ENCODE measurements at regions not wholly inside any gene's neighbourhood (a gene's known extent, or its start where the extent isn't known, plus 50 kb on each side); places are given as distances from the start of the nearest gene placed in this dataset.

DNA sequence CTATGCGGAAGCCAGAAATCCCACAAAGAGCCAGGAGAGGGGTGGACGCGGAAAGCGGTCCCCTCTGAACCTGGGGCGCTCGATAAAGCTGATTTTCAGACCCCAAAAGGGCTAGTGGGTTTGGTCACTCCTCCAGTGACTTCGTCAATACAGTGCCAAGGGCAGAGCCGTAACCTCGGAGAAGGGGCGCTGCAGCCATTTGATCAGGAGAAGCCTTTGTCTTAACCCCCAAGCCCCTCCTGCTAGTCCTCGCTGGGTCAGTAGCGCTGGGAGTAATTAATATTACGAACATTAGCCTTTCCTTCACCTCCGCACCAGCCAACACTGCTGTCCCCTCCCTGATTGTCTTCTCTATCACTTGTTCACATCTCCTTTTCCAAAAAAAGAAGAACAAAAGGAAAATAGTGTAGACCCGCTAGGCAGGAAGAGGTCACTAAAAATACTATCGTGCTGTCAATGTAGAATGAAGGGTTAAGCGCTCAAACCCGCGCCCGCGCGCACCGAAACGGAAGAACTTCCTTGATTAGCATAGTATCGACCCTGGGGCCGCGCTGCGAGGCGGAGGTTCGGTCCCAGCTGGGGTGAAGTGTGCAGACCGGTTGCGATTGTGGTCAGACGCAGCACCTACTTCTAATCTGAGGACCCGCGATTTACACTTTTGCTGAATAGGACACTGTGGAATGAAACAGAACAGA, 63.2 kb upstream of the MAPRE2 start:
- no peak for TF ChIP-seq USF1 (IDR thresholded peaks at IDR 0.05)
- no peak for TF ChIP-seq EGR1 (IDR thresholded peaks at IDR 0.05)
- no peak for TF ChIP-seq TAF1 (IDR thresholded peaks at IDR 0.05; ENCODE audit: low read depth)
- TF ChIP-seq, protein P1, sequence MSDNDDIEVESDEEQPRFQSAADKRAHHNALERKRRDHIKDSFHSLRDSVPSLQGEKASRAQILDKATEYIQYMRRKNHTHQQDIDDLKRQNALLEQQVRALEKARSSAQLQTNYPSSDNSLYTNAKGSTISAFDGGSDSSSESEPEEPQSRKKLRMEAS (IDR thresholded peaks at IDR 0.05): no peak
- no peak for TF ChIP-seq FOXM1 (IDR thresholded peaks at IDR 0.05; ENCODE audit: borderline replicate concordance, low read depth)
- no peak for TF ChIP-seq TEAD4 (IDR thresholded peaks at IDR 0.05)
- no peak for TF ChIP-seq NFIC (IDR thresholded peaks at IDR 0.05)
- TF ChIP-seq, protein P2, sequence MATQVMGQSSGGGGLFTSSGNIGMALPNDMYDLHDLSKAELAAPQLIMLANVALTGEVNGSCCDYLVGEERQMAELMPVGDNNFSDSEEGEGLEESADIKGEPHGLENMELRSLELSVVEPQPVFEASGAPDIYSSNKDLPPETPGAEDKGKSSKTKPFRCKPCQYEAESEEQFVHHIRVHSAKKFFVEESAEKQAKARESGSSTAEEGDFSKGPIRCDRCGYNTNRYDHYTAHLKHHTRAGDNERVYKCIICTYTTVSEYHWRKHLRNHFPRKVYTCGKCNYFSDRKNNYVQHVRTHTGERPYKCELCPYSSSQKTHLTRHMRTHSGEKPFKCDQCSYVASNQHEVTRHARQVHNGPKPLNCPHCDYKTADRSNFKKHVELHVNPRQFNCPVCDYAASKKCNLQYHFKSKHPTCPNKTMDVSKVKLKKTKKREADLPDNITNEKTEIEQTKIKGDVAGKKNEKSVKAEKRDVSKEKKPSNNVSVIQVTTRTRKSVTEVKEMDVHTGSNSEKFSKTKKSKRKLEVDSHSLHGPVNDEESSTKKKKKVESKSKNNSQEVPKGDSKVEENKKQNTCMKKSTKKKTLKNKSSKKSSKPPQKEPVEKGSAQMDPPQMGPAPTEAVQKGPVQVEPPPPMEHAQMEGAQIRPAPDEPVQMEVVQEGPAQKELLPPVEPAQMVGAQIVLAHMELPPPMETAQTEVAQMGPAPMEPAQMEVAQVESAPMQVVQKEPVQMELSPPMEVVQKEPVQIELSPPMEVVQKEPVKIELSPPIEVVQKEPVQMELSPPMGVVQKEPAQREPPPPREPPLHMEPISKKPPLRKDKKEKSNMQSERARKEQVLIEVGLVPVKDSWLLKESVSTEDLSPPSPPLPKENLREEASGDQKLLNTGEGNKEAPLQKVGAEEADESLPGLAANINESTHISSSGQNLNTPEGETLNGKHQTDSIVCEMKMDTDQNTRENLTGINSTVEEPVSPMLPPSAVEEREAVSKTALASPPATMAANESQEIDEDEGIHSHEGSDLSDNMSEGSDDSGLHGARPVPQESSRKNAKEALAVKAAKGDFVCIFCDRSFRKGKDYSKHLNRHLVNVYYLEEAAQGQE (IDR thresholded peaks at IDR 0.05; ENCODE audit: low read depth): no peak
- TF ChIP-seq CREB1 (IDR thresholded peaks at IDR 0.05; ENCODE audit: low read depth): no peak
- TF ChIP-seq ZBTB7A (IDR thresholded peaks at IDR 0.05; ENCODE audit: low read depth): no peak; the same call in 1 of the 2 replicates
- TF ChIP-seq YY1 (IDR thresholded peaks at IDR 0.05; ENCODE audit: low read depth): no peak
- no peak for TF ChIP-seq TCF12 (IDR thresholded peaks at IDR 0.05; ENCODE audit: low read depth)
- TF ChIP-seq EP300 (IDR thresholded peaks at IDR 0.05; ENCODE audit: borderline replicate concordance): no peak

- TF ChIP-seq, protein P2 (IDR thresholded peaks at IDR 0.05; ENCODE audit: low read depth): no peak
- TF ChIP-seq EGR1 (IDR thresholded peaks at IDR 0.05): no peak
- no peak for TF ChIP-seq USF1 (IDR thresholded peaks at IDR 0.05)
- TF ChIP-seq, protein P1 (IDR thresholded peaks at IDR 0.05): no peak
- TF ChIP-seq EP300 (IDR thresholded peaks at IDR 0.05; ENCODE audit: borderline replicate concordance): no peak
Observed at GRCh38 chr18:34978533-34978893, 62.7 kb upstream of the MAPRE2 start.

DNA sequence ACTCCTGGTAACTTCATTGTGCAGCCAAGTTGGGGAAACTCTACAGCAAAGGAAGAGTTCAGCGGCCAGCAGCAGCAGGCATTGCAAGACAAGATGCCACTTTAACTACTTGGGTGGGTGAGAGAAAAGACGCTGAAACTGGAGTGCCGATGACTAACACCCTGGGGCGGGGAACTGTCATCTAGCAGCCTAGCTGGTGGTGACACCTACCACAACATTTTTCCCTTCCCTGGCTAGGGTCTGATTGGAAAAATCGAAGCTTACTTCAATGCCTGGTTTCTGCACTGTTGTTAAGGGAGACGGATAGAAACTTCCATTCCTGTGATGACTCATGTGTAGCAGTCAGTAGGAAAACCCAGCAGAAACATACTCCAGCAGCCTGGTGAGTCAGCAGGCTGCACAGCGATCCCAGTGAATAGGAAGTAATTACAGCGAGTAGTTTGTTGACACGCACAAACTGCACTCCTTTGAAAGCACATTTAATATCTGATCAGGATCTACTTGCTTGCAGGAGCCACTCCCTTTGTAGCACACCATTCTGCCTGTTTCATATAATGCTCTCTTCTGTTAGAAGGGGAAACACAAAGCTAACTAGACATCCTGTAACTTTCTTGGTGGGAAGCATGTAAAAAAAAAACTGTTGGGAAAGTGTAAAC, 62.1 kb upstream of the MAPRE2 start:
- TF ChIP-seq, protein P1 (IDR thresholded peaks at IDR 0.05): peak; percentile 51; the same call in 1 of the 2 replicates
- TF ChIP-seq RAD21 (IDR thresholded peaks at IDR 0.05; ENCODE audit: low read depth): no peak
- no peak for TF ChIP-seq EGR1 (IDR thresholded peaks at IDR 0.05)
- no peak; the same call in 1 of the 2 replicates for TF ChIP-seq TCF12 (IDR thresholded peaks at IDR 0.05; ENCODE audit: low read depth)
- TF ChIP-seq CREB1 (IDR thresholded peaks at IDR 0.05; ENCODE audit: low read depth): no peak
- TF ChIP-seq, protein P2 (IDR thresholded peaks at IDR 0.05; ENCODE audit: low read depth): no peak
- no peak for TF ChIP-seq ZBTB7A (IDR thresholded peaks at IDR 0.05; ENCODE audit: low read depth)
- peak; percentile 23; the same call in 1 of the 2 replicates for TF ChIP-seq USF1 (IDR thresholded peaks at IDR 0.05)
- no peak for TF ChIP-seq YY1 (IDR thresholded peaks at IDR 0.05; ENCODE audit: low read depth)
- TF ChIP-seq CEBPB (IDR thresholded peaks at IDR 0.05): no peak
- TF ChIP-seq TAF1 (IDR thresholded peaks at IDR 0.05; ENCODE audit: low read depth): no peak
- 0 out of 2 replicates have a peak, but pooled peaks have one; percentile 18 for TF ChIP-seq NFIC (IDR thresholded peaks at IDR 0.05)
- peak; percentile 34; the same call in 1 of the 2 replicates for TF ChIP-seq EP300 (IDR thresholded peaks at IDR 0.05; ENCODE audit: borderline replicate concordance)
- no peak; the same call in 1 of the 2 replicates for TF ChIP-seq TEAD4 (IDR thresholded peaks at IDR 0.05)
- TF ChIP-seq FOXM1 (IDR thresholded peaks at IDR 0.05; ENCODE audit: borderline replicate concordance, low read depth): no peak
